ENCODE measurements at regions not wholly inside any gene's neighbourhood (a gene's known extent, or its start where the extent isn't known, plus 50 kb on each side); places are given as distances from the start of the nearest gene placed in this dataset.

- Histone ChIP-seq H2AFZ (ENCODE audit: low read depth, low read length) (no peak overlapping the region), H3K9me3 (ENCODE audit: low read length) (no peaks in the 10 kb centered on the region), H3K4me1 (ENCODE audit: insufficient read depth, low read length) (peaks cover 5% of the 10 kb centered on the region), H3K27me3 (ENCODE audit: insufficient read depth, low read length) (peaks cover 37% of the 10 kb centered on the region), H3K4me3 (ENCODE audit: low read length) (no peak overlapping the region), H3K36me3 (ENCODE audit: insufficient read depth, low read length) (no peaks in the 10 kb centered on the region)
These were observed 85.5 kb upstream of the PRKG1 start for GRCh38 chr10:50988792-50989191.

- Histone ChIP-seq H3K4me1 (ENCODE audit: insufficient read depth, low read length) (peaks cover 5% of the 10 kb centered on the region), H3K4me3 (ENCODE audit: low read length) (peak overlapping the region; percentile 52), H3K36me3 (ENCODE audit: insufficient read depth, low read length) (no peaks in the 10 kb centered on the region), H2AFZ (ENCODE audit: low read depth, low read length) (peak overlapping the region; percentile 97), H3K27me3 (ENCODE audit: insufficient read depth, low read length) (peaks cover 45% of the 10 kb centered on the region), H3K9me3 (ENCODE audit: low read length) (no peaks in the 10 kb centered on the region)
These were observed 83.5 kb upstream of the PRKG1 start for GRCh38 chr10:50990568-50991455.

- H3K9me3 ChIP-seq (ENCODE audit: low read length): no peaks in the 10 kb centered on the region
- H3K27me3 ChIP-seq (ENCODE audit: insufficient read depth, low read length): peaks cover 54% of the 10 kb centered on the region
- peaks cover 5% of the 10 kb centered on the region for H3K4me1 ChIP-seq (ENCODE audit: insufficient read depth, low read length)
- peak overlapping the region; percentile 97 for H2AFZ ChIP-seq (ENCODE audit: low read depth, low read length)
- H3K4me3 ChIP-seq (ENCODE audit: low read length): peak overlapping the region; percentile 52
- no peaks in the 10 kb centered on the region for H3K36me3 ChIP-seq (ENCODE audit: insufficient read depth, low read length)
These were observed 82.6 kb upstream of the PRKG1 start for GRCh38 chr10:50991456-50992355.

GRCh38 chr10:50992356-50992901, 81.9 kb upstream of the PRKG1 start:
- Histone ChIP-seq H3K9me3 (ENCODE audit: low read length) (no peaks in the 10 kb centered on the region), H3K4me3 (ENCODE audit: low read length) (peak overlapping the region; percentile 52), H3K27me3 (ENCODE audit: insufficient read depth, low read length) (peaks cover 54% of the 10 kb centered on the region), H3K36me3 (ENCODE audit: insufficient read depth, low read length) (no peaks in the 10 kb centered on the region), H2AFZ (ENCODE audit: low read depth, low read length) (no peak overlapping the region), H3K4me1 (ENCODE audit: insufficient read depth, low read length) (peaks cover 5% of the 10 kb centered on the region)

GRCh38 chr10:50992972-50993766, 81.1 kb upstream of the PRKG1 start:
- no peak overlapping the region for H3K4me3 ChIP-seq (ENCODE audit: low read length)
- peaks cover 54% of the 10 kb centered on the region for H3K27me3 ChIP-seq (ENCODE audit: insufficient read depth, low read length)
- H3K4me1 ChIP-seq (ENCODE audit: insufficient read depth, low read length): peaks cover 5% of the 10 kb centered on the region

GRCh38 chr10:50993771-50994251, 80.5 kb upstream of the PRKG1 start:
- peaks cover 54% of the 10 kb centered on the region for H3K27me3 ChIP-seq (ENCODE audit: insufficient read depth, low read length)
- H3K4me3 ChIP-seq (ENCODE audit: low read length): no peak overlapping the region

More at GRCh38 chr10:50992972-50993766, 81.1 kb upstream of the PRKG1 start:
- H2AFZ ChIP-seq (ENCODE audit: low read depth, low read length): no peak overlapping the region
- H3K9me3 ChIP-seq (ENCODE audit: low read length): no peaks in the 10 kb centered on the region
- H3K36me3 ChIP-seq (ENCODE audit: insufficient read depth, low read length): no peaks in the 10 kb centered on the region

GRCh38 chr10:50997461-50997860, 76.8 kb upstream of the PRKG1 start:
- Histone ChIP-seq H3K27me3 (ENCODE audit: insufficient read depth, low read length) (peaks cover 44% of the 10 kb centered on the region), H3K36me3 (ENCODE audit: insufficient read depth, low read length) (no peaks in the 10 kb centered on the region), H3K4me1 (ENCODE audit: insufficient read depth, low read length) (no peaks in the 10 kb centered on the region), H2AFZ (ENCODE audit: low read depth, low read length) (no peak overlapping the region), H3K9me3 (ENCODE audit: low read length) (no peaks in the 10 kb centered on the region), H3K4me3 (ENCODE audit: low read length) (no peak overlapping the region)

More at GRCh38 chr10:50993771-50994251, 80.5 kb upstream of the PRKG1 start:
- H3K36me3 ChIP-seq (ENCODE audit: insufficient read depth, low read length): no peaks in the 10 kb centered on the region
- H3K4me1 ChIP-seq (ENCODE audit: insufficient read depth, low read length): peaks cover 5% of the 10 kb centered on the region
- no peaks in the 10 kb centered on the region for H3K9me3 ChIP-seq (ENCODE audit: low read length)
- no peak overlapping the region for H2AFZ ChIP-seq (ENCODE audit: low read depth, low read length)

- Histone ChIP-seq H3K9me3 (ENCODE audit: low read length) (no peaks in the 10 kb centered on the region), H3K4me3 (ENCODE audit: low read length) (no peak overlapping the region), H2AFZ (ENCODE audit: low read depth, low read length) (no peak overlapping the region), H3K27me3 (ENCODE audit: insufficient read depth, low read length) (peaks cover 28% of the 10 kb centered on the region), H3K36me3 (ENCODE audit: insufficient read depth, low read length) (no peaks in the 10 kb centered on the region), H3K4me1 (ENCODE audit: insufficient read depth, low read length) (no peaks in the 10 kb centered on the region)
These were observed 75.1 kb upstream of the PRKG1 start for GRCh38 chr10:50999163-50999562.

GRCh38 chr10:51000164-51000563, 74.1 kb upstream of the PRKG1 start:
- H3K9me3 ChIP-seq (ENCODE audit: low read length): no peaks in the 10 kb centered on the region
- H3K4me1 ChIP-seq (ENCODE audit: insufficient read depth, low read length): no peaks in the 10 kb centered on the region
- no peak overlapping the region for H3K4me3 ChIP-seq (ENCODE audit: low read length)
- peaks cover 27% of the 10 kb centered on the region for H3K27me3 ChIP-seq (ENCODE audit: insufficient read depth, low read length)
- H3K36me3 ChIP-seq (ENCODE audit: insufficient read depth, low read length): no peaks in the 10 kb centered on the region
- H2AFZ ChIP-seq (ENCODE audit: low read depth, low read length): no peak overlapping the region

GRCh38 chr10:51000976-51001375, 73.3 kb upstream of the PRKG1 start:
- Histone ChIP-seq H2AFZ (ENCODE audit: low read depth, low read length) (no peak overlapping the region), H3K9me3 (ENCODE audit: low read length) (no peaks in the 10 kb centered on the region), H3K27me3 (ENCODE audit: insufficient read depth, low read length) (peaks cover 22% of the 10 kb centered on the region), H3K36me3 (ENCODE audit: insufficient read depth, low read length) (no peaks in the 10 kb centered on the region), H3K4me3 (ENCODE audit: low read length) (no peak overlapping the region), H3K4me1 (ENCODE audit: insufficient read depth, low read length) (no peaks in the 10 kb centered on the region)

GRCh38 chr10:51001587-51001986, 72.7 kb upstream of the PRKG1 start:
- Histone ChIP-seq H3K36me3 (ENCODE audit: insufficient read depth, low read length) (no peaks in the 10 kb centered on the region), H3K4me3 (ENCODE audit: low read length) (no peak overlapping the region), H3K4me1 (ENCODE audit: insufficient read depth, low read length) (no peaks in the 10 kb centered on the region), H3K27me3 (ENCODE audit: insufficient read depth, low read length) (peaks cover 16% of the 10 kb centered on the region), H2AFZ (ENCODE audit: low read depth, low read length) (no peak overlapping the region), H3K9me3 (ENCODE audit: low read length) (no peaks in the 10 kb centered on the region)

- Histone ChIP-seq H3K4me1 (ENCODE audit: insufficient read depth, low read length) (no peaks in the 10 kb centered on the region), H2AFZ (ENCODE audit: low read depth, low read length) (no peak overlapping the region), H3K4me3 (ENCODE audit: low read length) (no peak overlapping the region), H3K36me3 (ENCODE audit: insufficient read depth, low read length) (no peaks in the 10 kb centered on the region), H3K9me3 (ENCODE audit: low read length) (no peaks in the 10 kb centered on the region), H3K27me3 (ENCODE audit: insufficient read depth, low read length) (peaks cover 15% of the 10 kb centered on the region)
These were observed 71.8 kb upstream of the PRKG1 start for GRCh38 chr10:51002469-51002868.

Data from neuron (in vitro differentiated cells).